ENCODE measurements at regions not wholly inside any gene's neighbourhood (a gene's known extent, or its start where the extent isn't known, plus 50 kb on each side); places are given as distances from the start of the nearest gene placed in this dataset.
"Not testable (repeated sequence)": the region's sequence is repeated elsewhere in the genome, so short reads cannot be mapped to it uniquely, and the experiment has no call there.

DNA sequence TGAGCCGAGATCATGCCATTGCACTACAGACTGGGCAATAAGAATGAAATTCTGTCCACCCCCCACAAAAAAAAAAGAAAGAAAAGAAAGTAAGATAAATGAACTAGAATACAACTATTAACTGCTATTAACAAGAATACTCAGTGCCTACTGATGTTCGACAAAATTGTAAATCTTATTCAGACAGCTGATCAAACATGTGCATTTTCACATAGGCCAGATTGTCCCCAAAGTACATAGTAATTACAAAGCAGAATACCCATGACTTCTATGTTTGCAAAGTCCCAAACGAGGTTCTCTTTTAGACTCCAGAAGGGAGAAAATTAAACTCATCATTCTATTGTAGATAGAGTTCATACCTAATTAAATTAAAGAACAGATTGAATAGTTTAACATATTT, 113.4 kb downstream of the UFM1 start:
- Histone ChIP-seq H3K9me3 (ENCODE audit: control insufficient read depth, low read depth, low read length) (no peaks in the 10 kb centered on the region), H3K27me3 (ENCODE audit: control insufficient read depth, insufficient read depth, low read length) (no peaks in the 10 kb centered on the region), H3K36me3 (ENCODE audit: control insufficient read depth, low read depth, low read length) (no peaks in the 10 kb centered on the region), H3K27ac (ENCODE audit: low read length) (no peak overlapping the region), H3K9ac (ENCODE audit: low read length) (no peak overlapping the region), H3K4me1 (ENCODE audit: control insufficient read depth, low read depth, low read length) (no peaks in the 10 kb centered on the region), H3K4me3 (ENCODE audit: low read length) (no peak overlapping the region)

DNA sequence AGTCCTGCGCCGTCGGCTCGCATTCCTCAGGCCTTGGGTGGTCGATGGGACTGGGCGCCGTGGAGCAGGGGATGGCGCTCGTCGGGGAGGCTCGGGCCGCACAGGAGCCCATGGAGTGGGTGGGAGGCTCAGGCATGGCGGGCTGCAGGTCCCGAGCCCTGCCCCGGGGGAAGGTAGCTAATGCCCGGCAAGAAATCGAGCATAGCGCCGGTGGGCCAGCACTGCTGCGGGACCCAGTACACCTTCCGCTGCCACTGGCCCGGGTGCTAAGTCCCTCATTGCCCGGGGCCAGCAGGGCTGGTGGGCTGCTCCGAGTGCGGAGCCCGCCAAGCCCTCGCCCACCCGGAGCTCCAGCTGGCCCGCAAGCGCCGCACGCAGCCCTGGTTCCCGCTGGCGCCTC, 122.8 kb downstream of the UFM1 start:
- not testable (repeated sequence) for H3K4me3 ChIP-seq (ENCODE audit: low read length); H3K36me3 ChIP-seq (ENCODE audit: control insufficient read depth, low read depth, low read length); H3K27ac ChIP-seq (ENCODE audit: low read length); H3K27me3 ChIP-seq (ENCODE audit: control insufficient read depth, insufficient read depth, low read length); H3K9ac ChIP-seq (ENCODE audit: low read length); H3K9me3 ChIP-seq (ENCODE audit: control insufficient read depth, low read depth, low read length); H3K4me1 ChIP-seq (ENCODE audit: control insufficient read depth, low read depth, low read length)

- Histone ChIP-seq H3K36me3 (ENCODE audit: control insufficient read depth, low read depth, low read length) (no peaks in the 10 kb centered on the region), H3K27ac (ENCODE audit: low read length) (no peak overlapping the region), H3K4me3 (ENCODE audit: low read length) (no peak overlapping the region), H3K4me1 (ENCODE audit: control insufficient read depth, low read depth, low read length) (no peaks in the 10 kb centered on the region), H3K27me3 (ENCODE audit: control insufficient read depth, insufficient read depth, low read length) (no peaks in the 10 kb centered on the region), H3K9me3 (ENCODE audit: control insufficient read depth, low read depth, low read length) (no peaks in the 10 kb centered on the region), H3K9ac (ENCODE audit: low read length) (no peak overlapping the region)
These were observed 123.7 kb downstream of the UFM1 start for GRCh38 chr13:38473305-38473704.

DNA sequence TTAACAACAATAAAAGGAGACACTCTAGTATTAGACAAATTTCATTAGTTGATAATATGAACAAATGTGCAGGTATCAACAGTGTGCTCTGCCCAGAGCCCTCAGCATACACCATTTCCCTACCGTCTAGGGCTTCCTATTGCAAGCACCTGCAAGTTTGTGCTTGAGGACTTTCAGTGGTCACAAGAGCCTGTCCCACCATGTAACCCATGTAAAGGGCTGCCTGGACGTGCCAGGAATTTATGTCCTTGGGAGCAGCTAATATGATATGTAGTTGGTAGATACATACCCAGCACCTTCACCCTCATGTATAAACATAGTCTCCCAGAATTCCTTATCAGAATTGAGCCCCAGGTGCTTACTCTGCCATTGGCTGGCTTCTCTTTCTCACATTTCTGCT, 128.0 kb downstream of the UFM1 start:
- Histone ChIP-seq H3K9ac (ENCODE audit: low read length) (no peak overlapping the region), H3K27ac (ENCODE audit: low read length) (no peak overlapping the region), H3K9me3 (ENCODE audit: control insufficient read depth, low read depth, low read length) (no peaks in the 10 kb centered on the region), H3K27me3 (ENCODE audit: control insufficient read depth, insufficient read depth, low read length) (no peaks in the 10 kb centered on the region), H3K4me3 (ENCODE audit: low read length) (no peak overlapping the region), H3K4me1 (ENCODE audit: control insufficient read depth, low read depth, low read length) (no peaks in the 10 kb centered on the region), H3K36me3 (ENCODE audit: control insufficient read depth, low read depth, low read length) (no peaks in the 10 kb centered on the region)

GRCh38 chr13:38483623-38484022, 134.0 kb downstream of the UFM1 start:
- H3K9ac ChIP-seq (ENCODE audit: low read length) = no peak overlapping the region

GRCh38 chr13:38490657-38491056, 141.0 kb downstream of the UFM1 start:
- H3K4me3 ChIP-seq (ENCODE audit: low read length) = no peak overlapping the region
- H3K36me3 ChIP-seq (ENCODE audit: control insufficient read depth, low read depth, low read length) = no peaks in the 10 kb centered on the region
- no peaks in the 10 kb centered on the region for H3K4me1 ChIP-seq (ENCODE audit: control insufficient read depth, low read depth, low read length)
- H3K9me3 ChIP-seq (ENCODE audit: control insufficient read depth, low read depth, low read length) = no peaks in the 10 kb centered on the region
- H3K27ac ChIP-seq (ENCODE audit: low read length) = no peak overlapping the region
- H3K9ac ChIP-seq (ENCODE audit: low read length) = no peak overlapping the region
- no peaks in the 10 kb centered on the region for H3K27me3 ChIP-seq (ENCODE audit: control insufficient read depth, insufficient read depth, low read length)

More at GRCh38 chr13:38483623-38484022, 134.0 kb downstream of the UFM1 start:
- Histone ChIP-seq H3K27ac (ENCODE audit: low read length) (no peak overlapping the region), H3K27me3 (ENCODE audit: control insufficient read depth, insufficient read depth, low read length) (no peaks in the 10 kb centered on the region), H3K9me3 (ENCODE audit: control insufficient read depth, low read depth, low read length) (no peaks in the 10 kb centered on the region), H3K36me3 (ENCODE audit: control insufficient read depth, low read depth, low read length) (no peaks in the 10 kb centered on the region), H3K4me3 (ENCODE audit: low read length) (no peak overlapping the region), H3K4me1 (ENCODE audit: control insufficient read depth, low read depth, low read length) (no peaks in the 10 kb centered on the region)

DNA sequence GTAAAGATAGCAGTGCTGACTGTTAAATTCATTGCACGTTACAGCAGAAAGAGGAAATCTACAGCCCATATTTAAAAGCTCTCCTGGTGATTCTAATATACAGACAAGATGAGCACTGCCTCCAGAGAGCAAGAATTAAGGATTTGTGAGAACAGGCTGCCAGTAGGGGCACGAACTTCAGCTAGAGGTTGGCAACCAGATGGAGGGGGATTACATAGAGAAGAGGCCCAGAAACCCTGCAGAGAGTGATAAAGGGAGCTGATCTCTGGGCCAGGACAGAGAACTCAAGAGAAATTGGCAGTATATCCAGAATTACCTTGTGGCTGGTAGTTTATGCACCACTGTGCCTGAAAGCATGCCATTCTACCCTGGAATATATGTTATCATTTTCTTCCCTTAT, 144.8 kb downstream of the UFM1 start:
- H3K9ac ChIP-seq (ENCODE audit: low read length) = no peak overlapping the region
- H3K9me3 ChIP-seq (ENCODE audit: control insufficient read depth, low read depth, low read length) = no peaks in the 10 kb centered on the region
- no peaks in the 10 kb centered on the region for H3K4me1 ChIP-seq (ENCODE audit: control insufficient read depth, low read depth, low read length)
- H3K4me3 ChIP-seq (ENCODE audit: low read length) = no peak overlapping the region
- no peaks in the 10 kb centered on the region for H3K27me3 ChIP-seq (ENCODE audit: control insufficient read depth, insufficient read depth, low read length)
- H3K36me3 ChIP-seq (ENCODE audit: control insufficient read depth, low read depth, low read length) = no peaks in the 10 kb centered on the region
- no peak overlapping the region for H3K27ac ChIP-seq (ENCODE audit: low read length)

DNA sequence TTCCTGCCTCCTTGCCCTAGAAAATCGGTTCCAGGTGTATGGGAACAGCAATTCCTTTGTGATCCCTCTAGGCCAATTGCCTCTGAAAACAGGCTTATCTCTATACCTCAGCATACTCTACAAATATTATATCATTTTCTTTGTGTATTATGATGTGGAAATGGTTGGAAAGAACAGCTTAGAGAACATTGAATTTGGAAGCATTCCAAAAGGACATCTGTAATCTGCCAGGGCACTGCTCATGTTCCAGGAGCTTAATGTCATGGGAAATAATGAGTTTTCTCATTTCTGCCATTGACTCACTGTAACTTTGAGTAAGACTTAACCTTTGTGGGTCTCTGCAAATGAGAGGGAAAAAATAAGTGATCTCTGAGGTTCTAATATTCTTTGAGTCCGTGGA, 147.3 kb downstream of the UFM1 start:
- Histone ChIP-seq H3K36me3 (ENCODE audit: control insufficient read depth, low read depth, low read length) (no peaks in the 10 kb centered on the region), H3K9me3 (ENCODE audit: control insufficient read depth, low read depth, low read length) (no peaks in the 10 kb centered on the region), H3K27me3 (ENCODE audit: control insufficient read depth, insufficient read depth, low read length) (no peaks in the 10 kb centered on the region), H3K9ac (ENCODE audit: low read length) (no peak overlapping the region), H3K4me3 (ENCODE audit: low read length) (no peak overlapping the region), H3K4me1 (ENCODE audit: control insufficient read depth, low read depth, low read length) (no peaks in the 10 kb centered on the region), H3K27ac (ENCODE audit: low read length) (no peak overlapping the region)

GRCh38 chr13:38498271-38498670, 148.6 kb downstream of the UFM1 start:
- no peaks in the 10 kb centered on the region for H3K9me3 ChIP-seq (ENCODE audit: control insufficient read depth, low read depth, low read length)
- H3K36me3 ChIP-seq (ENCODE audit: control insufficient read depth, low read depth, low read length) = no peaks in the 10 kb centered on the region
- H3K27me3 ChIP-seq (ENCODE audit: control insufficient read depth, insufficient read depth, low read length) = no peaks in the 10 kb centered on the region
- no peaks in the 10 kb centered on the region for H3K4me1 ChIP-seq (ENCODE audit: control insufficient read depth, low read depth, low read length)
- H3K27ac ChIP-seq (ENCODE audit: low read length) = no peak overlapping the region
- H3K4me3 ChIP-seq (ENCODE audit: low read length) = no peak overlapping the region
- H3K9ac ChIP-seq (ENCODE audit: low read length) = no peak overlapping the region

GRCh38 chr13:38514575-38514974, 164.9 kb downstream of the UFM1 start:
- H3K4me3 ChIP-seq (ENCODE audit: low read length) = no peak overlapping the region
- peaks cover 25% of the 10 kb centered on the region for H3K4me1 ChIP-seq (ENCODE audit: control insufficient read depth, low read depth, low read length)
- H3K9ac ChIP-seq (ENCODE audit: low read length) = no peak overlapping the region
- H3K27ac ChIP-seq (ENCODE audit: low read length) = no peak overlapping the region
- no peaks in the 10 kb centered on the region for H3K9me3 ChIP-seq (ENCODE audit: control insufficient read depth, low read depth, low read length)
- H3K27me3 ChIP-seq (ENCODE audit: control insufficient read depth, insufficient read depth, low read length) = no peaks in the 10 kb centered on the region
- no peaks in the 10 kb centered on the region for H3K36me3 ChIP-seq (ENCODE audit: control insufficient read depth, low read depth, low read length)

DNA sequence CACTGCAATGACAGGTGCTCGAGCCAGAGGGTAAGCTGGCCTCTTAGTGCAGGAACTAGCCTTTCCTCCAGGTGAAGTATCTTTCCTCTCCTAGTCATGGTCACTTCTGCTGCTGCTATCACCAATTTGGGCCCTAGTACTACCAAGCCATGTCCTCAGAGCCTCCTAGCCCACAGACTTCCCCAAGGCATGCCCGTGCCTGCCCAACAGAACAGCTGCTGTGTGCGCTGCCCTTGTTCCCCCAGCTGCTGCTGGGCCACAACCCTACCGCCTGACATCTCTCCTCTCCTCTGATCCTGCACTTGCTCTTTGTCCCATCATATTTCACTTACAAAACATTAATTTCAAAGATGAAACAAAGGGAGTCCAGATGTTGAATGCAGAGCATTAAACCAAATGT, 168.5 kb upstream of the FREM2 start:
- Histone ChIP-seq H3K4me1 (ENCODE audit: control insufficient read depth, low read depth, low read length) (peaks cover 28% of the 10 kb centered on the region), H3K9me3 (ENCODE audit: control insufficient read depth, low read depth, low read length) (no peaks in the 10 kb centered on the region), H3K27ac (ENCODE audit: low read length) (peak overlapping the region; percentile 42), H3K4me3 (ENCODE audit: low read length) (no peak overlapping the region), H3K36me3 (ENCODE audit: control insufficient read depth, low read depth, low read length) (no peaks in the 10 kb centered on the region), H3K27me3 (ENCODE audit: control insufficient read depth, insufficient read depth, low read length) (no peaks in the 10 kb centered on the region), H3K9ac (ENCODE audit: low read length) (peak overlapping the region; percentile 16)

- H3K4me1 ChIP-seq (ENCODE audit: control insufficient read depth, low read depth, low read length) = peaks cover 28% of the 10 kb centered on the region
- no peaks in the 10 kb centered on the region for H3K27me3 ChIP-seq (ENCODE audit: control insufficient read depth, insufficient read depth, low read length)
- no peak overlapping the region for H3K9ac ChIP-seq (ENCODE audit: low read length)
- no peaks in the 10 kb centered on the region for H3K36me3 ChIP-seq (ENCODE audit: control insufficient read depth, low read depth, low read length)
- no peaks in the 10 kb centered on the region for H3K9me3 ChIP-seq (ENCODE audit: control insufficient read depth, low read depth, low read length)
- H3K4me3 ChIP-seq (ENCODE audit: low read length) = peak overlapping the region; percentile 32
- H3K27ac ChIP-seq (ENCODE audit: low read length) = peak overlapping the region; percentile 74
These were observed 167.5 kb upstream of the FREM2 start for GRCh38 chr13:38519229-38519911.
